OCI-LY1 (cell line): ENCODE measurements at regions not wholly inside any gene's neighbourhood (a gene's known extent, or its start where the extent isn't known, plus 50 kb on each side); places are given as distances from the start of the nearest gene placed in this dataset.

ENCODE experiments used
- H2AFZ ChIP-seq: fragments of 200-600 bp; sonication (generic), shearing (Covaris generic); 2 replicates; pipeline ENCODE4 v1.6.0; 2014; ENCODE audit warnings: antibody characterized with exemption, mild to moderate bottlenecking, low read length
- H3F3A ChIP-seq: fragments of 200-600 bp; sonication (generic), shearing (Covaris generic); 2 replicates; pipeline ENCODE4 v1.6.0; 2014; ENCODE audit warnings: mild to moderate bottlenecking, antibody characterized with exemption, low read length, moderate library complexity; ENCODE audit not compliant: insufficient read depth
- H3K27ac ChIP-seq: fragments of 200-600 bp; sonication (generic); 2 replicates; pipeline ENCODE4 v1.5.1; 2014; ENCODE audit warnings: low read length, mixed run types, mild to moderate bottlenecking, low read depth; ENCODE audit not compliant: poor library complexity, severe bottlenecking
- H3K27me3 ChIP-seq: fragments of 200-600 bp; sonication (generic); 2 replicates; pipeline ENCODE4 v1.6.0; 2014; ENCODE audit warnings: antibody characterized with exemption, mild to moderate bottlenecking, low read length, moderate library complexity; ENCODE audit not compliant: insufficient read depth
- H3K36me3 ChIP-seq: fragments of 200-600 bp; sonication (generic); 2 replicates; pipeline ENCODE4 v1.6.1; 2014; ENCODE audit warnings: mild to moderate bottlenecking, antibody characterized with exemption, low read length, moderate library complexity, mixed read lengths; ENCODE audit not compliant: insufficient read depth
- H3K4me1 ChIP-seq: fragments of 200-600 bp; sonication (generic); 2 replicates; pipeline ENCODE4 v1.5.1; 2014; ENCODE audit warnings: mild to moderate bottlenecking, low read length, moderate library complexity; ENCODE audit not compliant: insufficient read depth, severe bottlenecking
- H3K4me2 ChIP-seq: fragments of 200-600 bp; sonication (generic), shearing (Covaris generic); 2 replicates; pipeline ENCODE4 v1.6.1; 2014; ENCODE audit warnings: low read length
- H3K4me3 ChIP-seq: fragments of 200-600 bp; sonication (generic); 2 replicates; pipeline ENCODE4 v1.5.1; 2014; ENCODE audit warnings: low read length, low read depth, mild to moderate bottlenecking, mixed read lengths; ENCODE audit not compliant: poor library complexity, severe bottlenecking
- H3K79me2 ChIP-seq: fragments of 200-600 bp; shearing (Covaris generic); 2 replicates; pipeline ENCODE4 v1.6.1; 2016; ENCODE audit warnings: mixed run types, low read length, mixed read lengths; ENCODE audit not compliant: insufficient read depth
- H3K9ac ChIP-seq: fragments of 200-600 bp; sonication (generic), shearing (Covaris generic); 2 replicates; pipeline ENCODE4 v1.6.1; 2014; ENCODE audit warnings: mild to moderate bottlenecking, low read length, mixed read lengths
- H3K9me2 ChIP-seq: fragments of 200-600 bp; sonication (generic), shearing (Covaris generic); 2 replicates; pipeline ENCODE4 v1.6.1; 2014; ENCODE audit warnings: low read depth, mild to moderate bottlenecking, low read length, mixed read lengths
- H3K9me3 ChIP-seq: fragments of 200-600 bp; shearing (Covaris generic); 2 replicates; pipeline ENCODE4 v1.6.1; 2014; ENCODE audit warnings: low read length, mixed read lengths
- H4K20me1 ChIP-seq: fragments of 200-600 bp; sonication (generic), shearing (Covaris generic); 2 replicates; pipeline ENCODE4 v1.6.0; 2016; ENCODE audit warnings: mild to moderate bottlenecking, low read length; ENCODE audit not compliant: insufficient read depth
- EZH2 ChIP-seq: fragments of 200-600 bp; sonication (generic), shearing (Covaris generic); IDR thresholded peaks from 2 replicates; pipeline ENCODE4 v1.8.0; 2017; ENCODE audit warnings: borderline replicate concordance, mixed run types, mild to moderate bottlenecking, antibody characterized with exemption, low read length, moderate library complexity, mixed read lengths
- TF ChIP-seq, protein P1 (sequence below): fragments of 200-600 bp; sonication (generic), shearing (Covaris generic); IDR thresholded peaks from 2 replicates; pipeline ENCODE4 v1.5.1; 2017; ENCODE audit warnings: mild to moderate bottlenecking, antibody characterized with exemption, low read length, moderate library complexity, mixed read lengths

GRCh38 chr15:62726461-62726860 is 316.1 kb upstream of the TPM1 start:
- no peaks in the 10 kb centered on the region for H3K4me1 ChIP-seq
- no peaks in the 10 kb centered on the region for H3F3A ChIP-seq
- H3K27ac ChIP-seq, result no peak overlapping the region
- H3K36me3 ChIP-seq, result no peaks in the 10 kb centered on the region
- no peak overlapping the region for H2AFZ ChIP-seq
- H3K79me2 ChIP-seq, result no peaks in the 10 kb centered on the region
- H3K4me2 ChIP-seq, result no peak overlapping the region
- H3K9me2 ChIP-seq, result no peaks in the 10 kb centered on the region
- TF ChIP-seq EZH2, result no peak
- TF ChIP-seq, protein P1, sequence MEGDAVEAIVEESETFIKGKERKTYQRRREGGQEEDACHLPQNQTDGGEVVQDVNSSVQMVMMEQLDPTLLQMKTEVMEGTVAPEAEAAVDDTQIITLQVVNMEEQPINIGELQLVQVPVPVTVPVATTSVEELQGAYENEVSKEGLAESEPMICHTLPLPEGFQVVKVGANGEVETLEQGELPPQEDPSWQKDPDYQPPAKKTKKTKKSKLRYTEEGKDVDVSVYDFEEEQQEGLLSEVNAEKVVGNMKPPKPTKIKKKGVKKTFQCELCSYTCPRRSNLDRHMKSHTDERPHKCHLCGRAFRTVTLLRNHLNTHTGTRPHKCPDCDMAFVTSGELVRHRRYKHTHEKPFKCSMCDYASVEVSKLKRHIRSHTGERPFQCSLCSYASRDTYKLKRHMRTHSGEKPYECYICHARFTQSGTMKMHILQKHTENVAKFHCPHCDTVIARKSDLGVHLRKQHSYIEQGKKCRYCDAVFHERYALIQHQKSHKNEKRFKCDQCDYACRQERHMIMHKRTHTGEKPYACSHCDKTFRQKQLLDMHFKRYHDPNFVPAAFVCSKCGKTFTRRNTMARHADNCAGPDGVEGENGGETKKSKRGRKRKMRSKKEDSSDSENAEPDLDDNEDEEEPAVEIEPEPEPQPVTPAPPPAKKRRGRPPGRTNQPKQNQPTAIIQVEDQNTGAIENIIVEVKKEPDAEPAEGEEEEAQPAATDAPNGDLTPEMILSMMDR, result no peak
- H4K20me1 ChIP-seq, result no peaks in the 10 kb centered on the region
- H3K27me3 ChIP-seq, result no peaks in the 10 kb centered on the region
- H3K9ac ChIP-seq, result no peak overlapping the region
- no peaks in the 10 kb centered on the region; the same call in 1 of the 2 replicates for H3K9me3 ChIP-seq
- no peak overlapping the region for H3K4me3 ChIP-seq

- no peak overlapping the region for H3K4me2 ChIP-seq
- TF ChIP-seq, protein P1, result no peak
- TF ChIP-seq EZH2, result no peak
These were observed 315.0 kb upstream of the TPM1 start for GRCh38 chr15:62727501-62727900.

GRCh38 chr15:62730825-62731224 is 311.7 kb upstream of the TPM1 start:
- Histone ChIP-seq H3K36me3 (no peaks in the 10 kb centered on the region), H3K4me3 (no peak overlapping the region), H3K79me2 (no peaks in the 10 kb centered on the region), H2AFZ (no peak overlapping the region), H3K9me3 (no peaks in the 10 kb centered on the region; the same call in 1 of the 2 replicates), H4K20me1 (no peaks in the 10 kb centered on the region), H3K4me1 (no peaks in the 10 kb centered on the region), H3K4me2 (no peak overlapping the region), H3K9ac (no peak overlapping the region), H3K9me2 (no peaks in the 10 kb centered on the region), H3K27me3 (no peaks in the 10 kb centered on the region), H3K27ac (no peak overlapping the region), H3F3A (no peaks in the 10 kb centered on the region)
- TF ChIP-seq, protein P1, result no peak
- TF ChIP-seq EZH2, result no peak

More at GRCh38 chr15:62727501-62727900, 315.0 kb upstream of the TPM1 start:
- H3K4me3 ChIP-seq, result no peak overlapping the region
- H3K9me2 ChIP-seq, result no peaks in the 10 kb centered on the region
- no peaks in the 10 kb centered on the region for H4K20me1 ChIP-seq
- no peaks in the 10 kb centered on the region for H3K27me3 ChIP-seq
- H3F3A ChIP-seq, result no peaks in the 10 kb centered on the region
- no peaks in the 10 kb centered on the region for H3K36me3 ChIP-seq
- H2AFZ ChIP-seq, result no peak overlapping the region
- H3K9ac ChIP-seq, result no peak overlapping the region
- no peak overlapping the region for H3K27ac ChIP-seq
- no peaks in the 10 kb centered on the region for H3K4me1 ChIP-seq
- no peaks in the 10 kb centered on the region for H3K79me2 ChIP-seq
- no peaks in the 10 kb centered on the region; the same call in 1 of the 2 replicates for H3K9me3 ChIP-seq
